ENCODE measurements at regions not wholly inside any gene's neighbourhood (a gene's known extent, or its start where the extent isn't known, plus 50 kb on each side); places are given as distances from the start of the nearest gene placed in this dataset.

GRCh38 chr4:4694827-4695226 lies 153.0 kb upstream of the STX18 start:
- TF ChIP-seq CTCF (IDR thresholded peaks at IDR 0.05; ENCODE audit: poor library complexity), result no peak
- TF ChIP-seq EZH2phosphoT487 (IDR thresholded peaks at IDR 0.05; ENCODE audit: low read depth, severe bottlenecking, unreplicated experiment), result no peak
- no peak for TF ChIP-seq EZH2 (IDR thresholded peaks at IDR 0.05; ENCODE audit: borderline replicate concordance)

Data from hepatocyte (in vitro differentiated cells).